Activated T-cell treated with anti-CD3 and anti-CD28 coated beads, Interleukin-2, amount 50 U/mL, for 48 hours (primary cell): ENCODE measurements at regions not wholly inside any gene's neighbourhood (a gene's known extent, or its start where the extent isn't known, plus 50 kb on each side); places are given as distances from the start of the nearest gene placed in this dataset.

Experiments used
- DNase-seq, 2 experiments: peaks; one replicate each; pipeline ENCODE4 v3.0.0-alpha.2; 2020

DNA sequence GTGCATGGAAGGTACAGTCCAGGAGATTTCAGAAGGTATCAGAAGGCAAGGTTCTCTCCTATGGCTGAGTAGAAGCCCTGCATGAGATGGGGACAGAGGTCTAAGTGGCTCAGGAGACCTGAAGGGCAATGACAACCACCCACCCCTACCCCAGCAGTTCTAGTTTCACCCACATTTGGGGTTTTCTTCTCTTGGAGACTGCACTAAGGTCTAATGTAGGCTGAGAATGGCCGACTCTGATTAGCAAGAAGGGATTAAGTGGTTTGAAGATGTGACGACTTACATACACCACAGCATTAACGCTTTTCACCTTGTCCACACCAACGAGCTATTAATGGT, 71.7 kb upstream of the SOX5 start:
- no peak for DNase-seq

DNA sequence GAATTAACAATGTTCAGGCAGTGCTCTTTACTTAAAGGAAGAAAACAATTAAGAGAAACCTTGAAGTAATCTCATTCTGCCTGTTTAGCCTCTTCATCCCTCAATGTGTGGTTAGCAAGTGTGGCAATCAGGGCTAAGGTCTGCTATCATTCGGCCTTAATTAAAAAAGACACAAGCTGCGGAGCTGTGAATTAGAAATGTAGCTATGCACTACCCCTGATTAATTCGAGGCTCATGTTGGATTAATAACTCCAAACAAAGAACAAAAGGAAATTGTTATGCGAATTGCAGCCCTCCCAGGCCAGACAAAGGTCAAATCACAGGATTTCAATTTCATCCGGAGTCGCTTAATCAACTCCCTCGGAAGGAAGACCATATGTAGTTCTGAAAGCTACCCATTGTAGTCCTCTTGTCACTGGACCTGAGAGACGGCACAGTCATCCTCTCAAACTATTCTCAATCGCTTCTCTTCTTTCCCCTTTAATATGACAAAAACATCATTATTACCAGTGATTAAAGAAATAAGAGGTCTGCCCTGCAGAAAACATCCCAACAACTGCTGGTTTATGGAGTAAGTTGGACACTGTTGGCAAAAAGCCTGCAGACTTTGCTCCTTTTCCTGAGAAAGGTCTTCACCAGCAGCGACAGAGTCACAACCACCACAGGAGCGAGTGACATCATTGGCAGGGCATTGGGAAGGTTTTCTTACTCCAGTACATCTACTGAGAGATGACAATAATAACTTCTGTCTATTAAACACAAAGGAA, 71.1 kb upstream of the SOX5 start:
- DNase-seq: no peak

DNA sequence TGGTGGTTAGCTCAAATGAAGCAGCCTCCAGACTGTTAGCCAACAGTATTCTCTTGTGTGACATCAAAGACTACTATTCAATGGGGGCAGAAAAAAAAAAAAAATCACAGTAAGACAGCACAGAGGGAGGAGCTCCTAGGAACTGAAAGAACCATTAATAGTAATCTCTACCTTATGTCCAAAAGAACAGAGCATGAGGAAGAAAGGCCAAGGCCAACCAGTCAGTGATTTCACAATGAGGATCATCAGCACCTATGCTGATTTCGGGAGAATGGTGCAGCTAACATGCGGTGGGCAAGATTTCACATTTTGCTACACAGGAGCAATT, 66.3 kb upstream of the SOX5 start:
- no peak for DNase-seq

DNA sequence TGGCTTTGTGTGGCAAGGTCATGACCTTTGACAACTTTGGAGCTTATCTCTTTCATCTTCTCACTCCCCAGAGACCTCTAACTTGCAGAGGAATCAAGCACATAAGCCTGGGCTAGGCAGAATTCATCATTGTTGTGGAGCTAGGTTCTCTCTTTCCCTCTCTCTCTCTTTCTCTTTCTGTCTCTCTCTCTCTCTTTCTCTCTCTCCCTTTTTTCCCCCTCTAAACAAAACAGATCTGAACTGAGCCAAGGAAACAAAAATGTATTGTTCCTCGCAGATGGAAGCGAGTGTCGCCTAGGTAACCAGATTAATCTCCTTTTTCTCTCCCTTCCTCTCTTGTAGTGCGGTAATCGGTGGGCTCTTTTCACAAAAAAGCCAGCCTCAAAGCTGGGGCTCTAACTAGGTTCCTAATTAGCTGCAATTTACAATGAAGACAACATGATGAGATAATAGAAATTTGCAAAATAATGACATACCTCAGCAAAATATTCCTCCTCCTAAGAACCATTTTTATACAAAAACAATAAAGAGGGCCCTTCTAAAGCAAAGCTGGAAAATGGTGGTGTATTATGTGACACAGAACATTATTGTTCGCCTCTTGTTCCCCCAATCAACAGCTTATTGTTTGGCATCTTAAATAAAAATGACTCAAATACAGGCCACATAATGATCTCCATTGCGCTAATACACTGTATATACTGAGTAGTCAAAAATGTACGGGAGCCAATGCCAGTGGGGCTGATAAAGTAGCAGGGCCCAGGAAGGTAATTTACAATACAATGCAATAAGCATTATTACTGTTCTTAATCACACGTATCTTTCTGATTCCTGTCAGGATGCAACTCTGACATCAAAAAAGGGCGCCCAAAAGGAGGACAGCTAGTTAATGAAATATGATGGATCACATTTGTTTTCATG, 65.7 kb upstream of the SOX5 start:
- DNase-seq: no peak

DNA sequence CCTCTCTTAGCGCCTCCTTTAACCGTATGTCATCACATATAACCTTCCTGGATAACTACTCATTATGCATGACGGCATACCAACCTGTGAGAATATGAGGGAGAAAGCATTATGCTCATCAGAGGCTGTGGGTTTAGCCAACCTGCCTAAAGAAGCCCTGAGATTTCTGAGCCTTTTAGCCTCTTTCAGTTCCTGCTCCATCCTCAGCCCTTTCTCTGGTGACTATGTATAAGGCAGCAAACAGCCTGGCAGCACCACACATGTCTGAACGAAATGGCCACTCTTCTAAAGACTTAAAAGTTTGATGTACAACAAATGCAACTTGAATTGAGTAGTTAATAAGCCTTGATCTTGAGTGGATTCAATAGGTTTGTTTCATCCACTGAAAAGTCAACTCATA, 64.8 kb upstream of the SOX5 start:
- no peak for DNase-seq

DNA sequence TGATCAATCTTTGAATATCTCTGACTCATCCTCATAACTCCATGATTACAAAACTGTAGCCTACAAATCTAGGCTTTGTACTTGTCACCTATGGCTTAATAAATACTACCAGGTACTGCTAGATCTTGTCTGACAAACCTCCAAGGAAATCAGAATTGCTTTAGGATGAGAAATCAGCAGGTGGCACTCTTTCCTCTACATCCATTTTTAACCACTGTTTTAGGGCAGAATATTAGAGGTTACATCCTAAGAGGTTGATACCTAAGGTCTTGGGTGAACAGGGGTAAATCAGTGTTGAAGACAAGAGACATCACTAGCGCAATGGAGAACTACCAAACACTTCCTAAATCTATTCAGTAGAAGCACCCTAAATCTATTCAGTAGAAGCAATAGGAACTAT, 63.1 kb upstream of the SOX5 start:
- DNase-seq: no peak

DNA sequence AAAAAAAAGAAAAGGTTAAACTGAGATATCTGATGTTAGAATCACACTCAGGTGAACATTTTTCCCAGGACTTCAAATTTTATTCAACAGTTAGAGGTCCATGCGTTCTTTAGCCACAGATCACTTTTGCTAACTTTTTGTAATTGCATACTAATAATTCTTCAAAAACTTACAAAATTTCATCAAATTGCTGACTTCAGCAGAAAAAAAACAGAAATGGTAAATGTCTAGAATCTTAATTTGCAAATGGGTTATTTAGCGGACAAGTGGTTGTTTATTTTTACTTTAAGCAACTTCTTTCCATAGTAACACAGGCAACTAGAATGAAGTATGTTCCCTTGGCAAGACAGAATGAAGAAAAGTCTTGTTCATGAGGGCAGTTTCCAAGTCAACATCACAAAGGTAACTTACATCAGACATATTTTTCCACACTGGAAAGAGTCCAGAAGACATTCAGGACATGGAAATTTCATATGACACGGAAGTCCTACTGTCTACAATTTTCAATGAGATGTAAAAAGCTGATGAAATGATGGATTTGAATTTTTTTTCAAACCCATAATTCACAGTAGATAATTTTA, 62.5 kb upstream of the SOX5 start:
- no peak for DNase-seq

DNA sequence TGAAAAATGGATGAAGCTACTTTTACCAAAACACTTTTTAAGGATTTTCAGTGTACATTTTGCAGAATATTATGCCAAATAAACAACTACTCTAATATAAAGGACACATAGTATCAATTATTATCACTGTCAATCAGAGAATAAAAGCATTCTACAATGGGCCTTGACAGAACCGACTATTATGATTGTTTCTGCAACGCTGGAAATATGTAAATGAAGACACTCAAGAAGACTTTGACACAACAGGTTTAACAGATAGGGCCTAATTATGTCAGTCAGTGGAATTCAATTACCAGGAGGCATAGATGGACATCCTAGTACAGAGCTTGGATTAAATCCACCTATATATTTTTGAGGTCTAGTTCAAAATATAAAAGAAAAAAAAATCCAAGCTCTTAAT, 58.7 kb upstream of the SOX5 start:
- no peak for DNase-seq
